Thoracic aorta (tissue), 2 donors: ENCODE measurements at regions not wholly inside any gene's neighbourhood (a gene's known extent, or its start where the extent isn't known, plus 50 kb on each side); places are given as distances from the start of the nearest gene placed in this dataset.

Experiments
- ATAC-seq: fragments of 150-250 bp; one replicate; pipeline ENCODE4 v1.8.0; 2017; ENCODE audit warnings: low read depth; ENCODE audit not compliant: insufficient number of reproducible peaks, low FRiP score
- DNase-seq: peaks from one replicate; pipeline ENCODE4 v3.0.0-alpha.2; 2020; ENCODE audit warnings: low spot score
- H3K27ac ChIP-seq, 2 donors: fragments of 200-600 bp; sonication (generic); 1 replicate in 1 of 2; 2 replicates in 1 of 2; pipeline ENCODE4 v1.5.1; 2016; ENCODE audit warnings: mild to moderate bottlenecking in 2 of 2, moderate library complexity in 2 of 2
- H3K27me3 ChIP-seq: fragments of 200-600 bp; sonication (generic); replicated peaks from 2 replicates; pipeline ENCODE4 v1.6.0; 2016; ENCODE audit warnings: mild to moderate bottlenecking; ENCODE audit not compliant: insufficient read depth
- H3K36me3 ChIP-seq: fragments of 200-600 bp; sonication (generic); one replicate; pipeline ENCODE4 v1.5.1; 2016
- H3K4me1 ChIP-seq, 2 donors: fragments of 200-600 bp; sonication (generic); 1 replicate in 1 of 2; 2 replicates in 1 of 2; pipeline versions ENCODE4 v1.5.1 to v1.6.0; 2016; ENCODE audit warnings: low read depth in 2 of 2, mild to moderate bottlenecking in 1 of 2; ENCODE audit not compliant: control insufficient read depth in 1 of 2
- H3K4me3 ChIP-seq: fragments of 200-600 bp; sonication (generic); 2 replicates; pipeline ENCODE4 v1.5.1; 2016; ENCODE audit warnings: mild to moderate bottlenecking
- H3K9me3 ChIP-seq: fragments of 200-600 bp; sonication (generic); 2 replicates; pipeline ENCODE4 v1.5.1; 2016
- TF ChIP-seq, protein P1 (sequence below): fragments of 200-600 bp; sonication (generic); IDR thresholded peaks from one replicate; pipeline ENCODE4 v1.5.1; 2019; ENCODE audit warnings: antibody characterized with exemption

DNA sequence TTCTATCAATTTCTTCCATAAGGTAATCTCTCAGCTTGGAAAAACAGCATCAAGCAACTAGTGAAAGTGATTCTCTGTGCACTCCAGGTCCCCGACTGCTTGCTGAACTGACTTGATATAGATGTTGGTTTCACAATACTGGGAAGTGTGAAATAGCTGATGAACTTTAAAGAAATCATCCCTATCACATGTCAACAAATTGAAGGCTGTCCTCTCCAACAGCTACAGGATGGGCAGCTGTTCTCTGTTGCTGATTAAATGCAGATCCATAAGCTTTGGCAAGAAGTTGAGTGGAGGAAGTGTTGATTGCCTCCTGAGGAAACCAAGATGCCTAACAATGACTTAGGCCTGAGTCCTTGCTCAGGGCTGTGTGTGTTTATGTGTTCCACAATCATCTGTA lies 130.4 kb upstream of the GDF10 start:
- Histone ChIP-seq H3K9me3 (no peaks in the 10 kb centered on the region), H3K36me3 (no peaks in the 10 kb centered on the region), H3K4me1 (peaks cover 0 to 29% of the 10 kb centered on the region in 2 donors), H3K4me3 (no peak overlapping the region), H3K27ac (no peak overlapping the region), H3K27me3 (no peaks in the 10 kb centered on the region)
- ATAC-seq: no peak
- TF ChIP-seq, protein P1, sequence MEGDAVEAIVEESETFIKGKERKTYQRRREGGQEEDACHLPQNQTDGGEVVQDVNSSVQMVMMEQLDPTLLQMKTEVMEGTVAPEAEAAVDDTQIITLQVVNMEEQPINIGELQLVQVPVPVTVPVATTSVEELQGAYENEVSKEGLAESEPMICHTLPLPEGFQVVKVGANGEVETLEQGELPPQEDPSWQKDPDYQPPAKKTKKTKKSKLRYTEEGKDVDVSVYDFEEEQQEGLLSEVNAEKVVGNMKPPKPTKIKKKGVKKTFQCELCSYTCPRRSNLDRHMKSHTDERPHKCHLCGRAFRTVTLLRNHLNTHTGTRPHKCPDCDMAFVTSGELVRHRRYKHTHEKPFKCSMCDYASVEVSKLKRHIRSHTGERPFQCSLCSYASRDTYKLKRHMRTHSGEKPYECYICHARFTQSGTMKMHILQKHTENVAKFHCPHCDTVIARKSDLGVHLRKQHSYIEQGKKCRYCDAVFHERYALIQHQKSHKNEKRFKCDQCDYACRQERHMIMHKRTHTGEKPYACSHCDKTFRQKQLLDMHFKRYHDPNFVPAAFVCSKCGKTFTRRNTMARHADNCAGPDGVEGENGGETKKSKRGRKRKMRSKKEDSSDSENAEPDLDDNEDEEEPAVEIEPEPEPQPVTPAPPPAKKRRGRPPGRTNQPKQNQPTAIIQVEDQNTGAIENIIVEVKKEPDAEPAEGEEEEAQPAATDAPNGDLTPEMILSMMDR: no peak
- DNase-seq: no peak

DNA sequence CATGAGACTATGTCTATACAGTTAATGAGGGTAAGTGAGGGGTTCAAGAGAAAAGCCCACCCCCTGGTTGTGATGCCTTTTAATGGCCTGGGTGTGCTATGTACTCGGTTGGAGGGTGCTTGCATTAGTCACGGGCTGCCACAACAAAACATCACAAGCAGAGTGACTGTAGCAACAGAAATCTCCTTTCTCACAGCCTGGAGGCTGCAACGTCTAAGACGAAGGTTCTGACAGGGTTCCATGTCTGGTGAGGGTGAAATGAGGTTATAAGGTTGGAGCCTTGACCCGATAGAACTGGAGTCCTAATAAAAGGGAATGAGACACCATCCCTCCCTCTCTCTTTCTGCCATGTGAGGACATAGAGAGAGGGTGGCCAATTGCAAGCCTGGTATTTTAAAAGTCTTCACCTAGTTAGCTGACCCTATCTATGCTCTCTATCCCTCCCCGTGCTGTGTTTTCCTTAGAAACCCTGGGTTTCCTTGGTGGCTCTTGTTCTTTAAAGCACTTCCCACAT lies 126.0 kb upstream of the GDF10 start:
- no peaks in the 10 kb centered on the region for H3K27me3 ChIP-seq
- DNase-seq (no peak), ATAC-seq (no peak)
- no peaks in the 10 kb centered on the region for H3K36me3 ChIP-seq
- TF ChIP-seq, protein P1: no peak
- no peak overlapping the region for H3K27ac ChIP-seq
- H3K4me1 ChIP-seq: no peaks in the 10 kb centered on the region
- H3K9me3 ChIP-seq: no peaks in the 10 kb centered on the region
- H3K4me3 ChIP-seq: no peak overlapping the region

DNA sequence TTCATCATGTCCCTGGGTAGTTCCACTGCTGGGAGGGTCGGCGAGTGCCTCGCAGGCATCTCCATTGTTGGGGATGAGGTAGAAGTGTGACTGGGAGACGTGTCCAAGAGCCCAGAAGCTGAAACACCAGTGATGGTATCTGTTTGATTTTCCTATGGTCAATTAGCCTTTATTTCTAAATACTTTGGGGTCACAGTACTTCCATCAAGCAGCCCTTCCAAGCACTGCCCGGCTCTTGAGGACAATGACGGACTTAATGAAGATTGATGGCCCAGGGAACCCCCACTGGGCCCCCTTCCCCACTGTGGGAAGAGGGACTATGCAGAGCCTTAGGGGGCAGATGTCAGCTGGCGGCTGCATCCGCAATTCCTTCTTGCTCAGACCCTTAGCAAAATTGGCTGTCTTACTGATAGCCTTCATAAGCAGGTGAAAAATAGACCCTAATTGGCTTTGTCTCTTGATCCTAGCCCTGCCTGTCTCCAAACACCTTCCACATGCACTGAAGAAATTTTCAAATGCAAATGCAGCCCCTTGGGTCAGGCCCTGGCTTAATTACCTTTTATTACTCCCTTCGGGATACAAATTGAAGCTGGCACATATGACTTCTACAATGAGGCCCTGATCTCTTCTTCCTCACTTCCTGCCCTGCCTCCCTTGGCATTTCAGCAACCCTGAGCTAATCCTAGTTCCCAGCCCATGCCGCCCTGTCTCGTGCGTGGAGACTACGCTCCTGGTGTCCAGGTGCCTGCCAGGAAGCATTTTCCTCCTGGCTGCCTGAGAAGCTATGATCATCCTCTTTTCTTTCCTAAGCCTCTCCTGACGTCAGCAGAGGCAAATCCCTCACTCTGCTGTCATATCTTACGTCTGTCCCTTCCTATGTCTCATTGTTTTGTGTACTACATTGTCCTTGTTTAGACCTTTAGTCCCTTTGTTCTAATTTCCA lies 124.5 kb upstream of the GDF10 start:
- Histone ChIP-seq H3K4me1 (no peaks in the 10 kb centered on the region), H3K9me3 (no peaks in the 10 kb centered on the region), H3K4me3 (no peak overlapping the region), H3K27ac (no peak overlapping the region), H3K36me3 (no peaks in the 10 kb centered on the region), H3K27me3 (no peaks in the 10 kb centered on the region)
- no peak for ATAC-seq
- TF ChIP-seq, protein P1: no peak
- DNase-seq: no peak

DNA sequence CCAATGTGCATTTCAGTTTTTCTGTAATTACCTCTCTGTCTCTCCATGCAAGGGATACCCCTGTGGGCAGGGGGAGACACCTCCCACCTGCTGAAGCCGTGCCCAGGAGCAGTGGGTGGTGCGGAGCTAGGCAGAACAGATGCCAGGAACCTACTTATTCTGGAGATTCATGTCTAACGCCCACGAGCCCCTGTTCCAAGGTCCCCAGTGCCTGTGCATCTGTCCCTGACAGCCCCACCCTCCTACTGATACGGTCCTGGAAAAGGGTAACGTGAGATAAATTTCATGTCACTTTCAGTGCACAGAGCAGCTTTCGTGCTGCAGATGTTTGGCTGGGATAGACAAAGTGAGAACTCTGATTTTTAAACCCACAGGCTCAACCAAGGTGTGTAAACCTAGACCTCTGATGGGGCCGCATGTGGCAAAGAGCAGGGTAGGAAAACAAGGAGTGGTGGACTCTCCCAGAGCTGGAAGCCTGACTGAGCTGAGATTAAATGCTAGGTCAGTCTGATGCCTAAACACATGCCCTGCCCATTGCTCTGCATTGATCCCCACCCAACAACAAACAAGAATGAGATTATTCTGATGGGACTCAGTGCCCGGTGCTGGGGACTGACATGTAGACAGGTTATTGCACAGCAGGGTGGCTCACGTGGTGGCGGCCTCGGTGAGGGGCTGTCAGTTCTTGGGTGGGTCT lies 123.6 kb upstream of the GDF10 start:
- DNase-seq (no peak), ATAC-seq (no peak)
- H3K4me1 ChIP-seq: no peaks in the 10 kb centered on the region
- no peaks in the 10 kb centered on the region for H3K36me3 ChIP-seq
- TF ChIP-seq, protein P1: no peak
- H3K27ac ChIP-seq: no peak overlapping the region
- no peaks in the 10 kb centered on the region for H3K27me3 ChIP-seq
- no peaks in the 10 kb centered on the region for H3K9me3 ChIP-seq
- no peak overlapping the region for H3K4me3 ChIP-seq
